IMR-90 (cell line): ENCODE measurements at regions not wholly inside any gene's neighbourhood (a gene's known extent, or its start where the extent isn't known, plus 50 kb on each side); places are given as distances from the start of the nearest gene placed in this dataset.

Experiments
- ATAC-seq: fragments of 200-7000 bp; cut with Tn5 transposase; 2 replicates; pipeline ENCODE4 v1.9.1; 2020; ENCODE audit warnings: low read depth, mild to moderate bottlenecking, moderate library complexity
- BruUV-seq: library from RNA; stranded (reverse); fragments of 400-500 nt; replicated peaks from 2 replicates; lab custom pipeline; 2021; lab: Mats Ljungman, UMichigan
- CTCF ChIA-PET: fragments of 300-600 bp; formaldehyde crosslinking; extraction: SDS; loops from one replicate; lab custom pipeline; 2021; ENCODE audit warnings: antibody characterized with exemption; lab: Yijun Ruan, JAX
- POLR2A ChIA-PET: fragments of 300-600 bp; sonication (Branson Sonifier 250); formaldehyde crosslinking; loops from one replicate; lab custom pipeline; 2022; ENCODE audit warnings: antibody characterized with exemption; ENCODE audit not compliant: unreplicated experiment; lab: Charles Lee
- DNase-seq: peaks from one replicate; pipeline ENCODE4 v3.0.0; 2013
- H2AFZ ChIP-seq: replicated peaks from 2 replicates; pipeline ENCODE3; 2013; ENCODE audit warnings: low read length, mild to moderate bottlenecking; ENCODE audit not compliant: poor library complexity
- H2AK5ac ChIP-seq: 2 replicates; pipeline ENCODE4 v1.6.1; 2013; ENCODE audit warnings: low read depth, low read length, inconsistent platforms
- H2AK9ac ChIP-seq: replicated peaks from 2 replicates; pipeline ENCODE3; 2013; ENCODE audit warnings: mild to moderate bottlenecking, low read depth, low read length, moderate library complexity; ENCODE audit not compliant: poor library complexity
- H2BK120ac ChIP-seq: 2 replicates; pipeline ENCODE4 v1.6.1; 2013; ENCODE audit warnings: low read depth, low read length, inconsistent platforms
- H2BK15ac ChIP-seq: 3 replicates; pipeline ENCODE4 v1.6.1; 2013; ENCODE audit warnings: low read depth, low read length, inconsistent platforms
- H2BK20ac ChIP-seq: 2 replicates; pipeline ENCODE4 v1.6.1; 2013; ENCODE audit warnings: low read depth, mild to moderate bottlenecking, inconsistent platforms, low read length, moderate library complexity
- H2BK5ac ChIP-seq: 2 replicates; pipeline ENCODE4 v1.6.1; 2013; ENCODE audit warnings: mild to moderate bottlenecking, low read depth, low read length, inconsistent platforms; ENCODE audit not compliant: poor library complexity, severe bottlenecking
- H3K14ac ChIP-seq: replicated peaks from 2 replicates; pipeline ENCODE4 v1.6.1; 2013; ENCODE audit warnings: low read depth, low read length, inconsistent platforms
- H3K18ac ChIP-seq: 2 replicates; pipeline ENCODE4 v1.6.1; 2013; ENCODE audit warnings: low read depth, low read length, control low read depth
- H3K23ac ChIP-seq: 2 replicates; pipeline ENCODE4 v1.6.1; 2013; ENCODE audit warnings: low read depth, low read length, inconsistent platforms
- H3K27ac ChIP-seq: 2 replicates; pipeline ENCODE4 v1.5.1; 2013; ENCODE audit warnings: mild to moderate bottlenecking, control low read depth, low read length; ENCODE audit not compliant: insufficient read depth
- H3K27me3 ChIP-seq: 2 replicates; pipeline ENCODE4 v1.6.1; 2013; ENCODE audit warnings: low read length; ENCODE audit not compliant: control insufficient read depth, insufficient read depth
- H3K36me3 ChIP-seq: 2 replicates; pipeline ENCODE4 v1.6.1; 2013; ENCODE audit warnings: low read length, mixed read lengths; ENCODE audit not compliant: control insufficient read depth, insufficient read depth
- H3K4ac ChIP-seq: 2 replicates; pipeline ENCODE4 v1.6.1; 2013; ENCODE audit warnings: low read depth, low read length, inconsistent platforms
- H3K4me1 ChIP-seq: 2 replicates; pipeline ENCODE4 v1.6.1; 2013; ENCODE audit warnings: low read length, mixed read lengths; ENCODE audit not compliant: control insufficient read depth, insufficient read depth
- H3K4me2 ChIP-seq: 2 replicates; pipeline ENCODE4 v1.6.1; 2013; ENCODE audit warnings: low read depth, mild to moderate bottlenecking, control low read depth, low read length, moderate library complexity
- H3K4me3 ChIP-seq: 2 replicates; pipeline ENCODE4 v1.5.1; 2013; ENCODE audit warnings: low read depth, mild to moderate bottlenecking, control low read depth, low read length, moderate library complexity; ENCODE audit not compliant: insufficient read depth
- H3K56ac ChIP-seq: 2 replicates; pipeline ENCODE4 v1.6.1; 2013; ENCODE audit warnings: low read length, inconsistent platforms; ENCODE audit not compliant: insufficient read depth; ENCODE audit errors: extremely low read depth
- H3K79me1 ChIP-seq, 2 experiments: 2 replicates each; pipeline ENCODE4 v1.6.1; 2013; ENCODE audit warnings: low read length in 2 of 2, inconsistent platforms in 1 of 2, low read depth in 1 of 2
- H3K9ac ChIP-seq: 2 replicates; pipeline ENCODE4 v1.6.1; 2013; ENCODE audit warnings: low read depth, low read length, control low read depth
- H3K9me1 ChIP-seq: 2 replicates; pipeline ENCODE4 v1.6.1; 2013; ENCODE audit warnings: low read length, inconsistent platforms; ENCODE audit not compliant: insufficient read depth
- H3K9me3 ChIP-seq: 2 replicates; pipeline ENCODE4 v1.6.1; 2013; ENCODE audit warnings: low read length; ENCODE audit not compliant: control insufficient read depth, insufficient read depth
- H4K20me1 ChIP-seq: 2 replicates; pipeline ENCODE4 v1.6.1; 2013; ENCODE audit warnings: low read length, inconsistent platforms; ENCODE audit not compliant: insufficient read depth
- H4K5ac ChIP-seq: 2 replicates; pipeline ENCODE4 v1.6.1; 2013; ENCODE audit warnings: mild to moderate bottlenecking, low read depth, low read length, control low read depth
- H4K8ac ChIP-seq, 2 experiments: 2 replicates each; pipeline ENCODE4 v1.6.1; 2013; ENCODE audit warnings: low read depth in 2 of 2, low read length in 2 of 2, control low read depth in 1 of 2, inconsistent platforms in 1 of 2
- H4K91ac ChIP-seq: 2 replicates; pipeline ENCODE4 v1.6.1; 2013; ENCODE audit warnings: low read depth, low read length, inconsistent platforms; ENCODE audit not compliant: insufficient read depth
- BHLHE40 ChIP-seq: fragments of 150-350 bp; IDR thresholded peaks from 2 replicates; pipeline ENCODE4 v1.6.1; 2016; ENCODE audit warnings: mild to moderate bottlenecking, low read depth, low read length
- MAZ ChIP-seq: IDR thresholded peaks from 2 replicates; pipeline ENCODE4 v1.6.1; 2012; ENCODE audit warnings: low read depth, mild to moderate bottlenecking, low read length, improper control_type of control experiment, moderate library complexity, borderline replicate concordance
- WGBS, 2 experiments: methylation state at CpG; one replicate each; pipeline versions ENCODE4 v1.1.5 to v1.1.7; 2013; ENCODE audit warnings: missing lambda C conversion rate in 2 of 2; ENCODE audit not compliant: insufficient read length in 1 of 2; ENCODE audit errors: extremely low coverage in 2 of 2; 5-methylcytosine and 5-hydroxymethylcytosine counted together
- dilution Hi-C: fragments of 300-500 bp; cut with HindIII; formaldehyde crosslinking; loops from one replicate; pipeline ENCODE4 v1.14.3; 2018; ENCODE audit warnings: low sequenced_read_pairs; ENCODE audit not compliant: unreplicated experiment
- in situ Hi-C: fragments of 300-500 bp; cut with MboI; formaldehyde crosslinking; loops from 3 replicates; pipeline ENCODE4 v1.14.3; 2019; ENCODE audit warnings: low sequenced_read_pairs, inconsistent platforms, mixed read lengths
- intact Hi-C: fragments of 100-400 bp; cut with micrococcal nuclease; formaldehyde crosslinking; loops from 2 replicates; pipeline ENCODE4 v1.10.0; 2022

DNA sequence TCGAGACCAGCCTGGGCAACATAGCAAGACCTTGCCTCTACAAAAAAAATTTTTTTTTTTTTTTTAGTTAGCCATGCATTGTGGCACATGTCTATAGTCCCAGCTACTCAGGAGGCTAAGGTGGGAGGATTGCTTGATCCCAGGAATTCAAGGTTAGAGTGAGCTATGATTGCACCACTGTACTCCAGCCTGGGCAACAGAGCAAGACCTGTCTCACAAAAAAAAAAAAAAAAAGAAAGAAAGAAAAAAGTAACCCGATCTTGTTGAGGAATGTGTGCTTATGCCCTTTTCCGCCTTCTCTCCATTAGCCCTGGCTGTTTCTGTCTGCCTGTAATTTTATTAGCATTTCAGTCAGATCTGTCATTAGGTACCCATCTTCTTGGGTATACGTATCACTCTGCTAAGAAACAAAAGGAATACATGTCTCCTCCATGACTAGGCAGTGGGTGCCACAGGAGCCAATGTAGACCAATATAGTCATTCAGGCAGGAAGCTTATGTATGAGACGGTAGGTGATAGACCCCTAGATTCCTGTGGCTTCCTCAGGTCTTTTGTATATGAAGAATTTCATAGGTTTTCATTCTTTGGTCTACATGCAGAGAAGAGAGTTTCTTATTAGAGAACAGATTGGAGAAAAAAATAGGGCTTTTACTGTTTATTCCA, 59.6 kb upstream of the NPAS1 start:
- peak overlapping the region; percentile 32 for H3K4ac ChIP-seq
- CTCF ChIA-PET = no interaction called here
- in situ Hi-C loops (no loop called here), dilution Hi-C loops (no loop called here), intact Hi-C loops (no loop called here)
- no peak overlapping the region for H3K23ac ChIP-seq
- peaks cover 22% of the 10 kb centered on the region for H3K4me1 ChIP-seq
- no peak overlapping the region for H2AK9ac ChIP-seq
- H3K27ac ChIP-seq = no peak overlapping the region
- no peak overlapping the region for H3K4me2 ChIP-seq
- peaks cover 37 to 74% of the 10 kb centered on the region in 2 experiments for H3K79me1 ChIP-seq
- no peak for DNase-seq
- no TSS peak for BruUV-seq
- no peak overlapping the region; the same call in 1 of the 2 replicates for H3K18ac ChIP-seq
- WGBS, 2 experiments = no CpG with 5 or more reads among the region's 5 CpGs
- no peak overlapping the region for H2BK15ac ChIP-seq
- POLR2A ChIA-PET = interaction anchor here (0.6 kb wide), 2 partner anchors 16 to 107 kb away, joined by 4 to 6 read pairs; no protein-coding TSS in a partner anchor
- peak overlapping the region; percentile 20; the same call in 1 of the 2 replicates for H2AK5ac ChIP-seq
- H4K5ac ChIP-seq = no peak overlapping the region
- no peak overlapping the region for H3K56ac ChIP-seq
- no peak overlapping the region for H4K91ac ChIP-seq
- H4K8ac ChIP-seq = no peak overlapping the region
- H4K20me1 ChIP-seq = peaks cover 11% of the 10 kb centered on the region
- H2AFZ ChIP-seq = no peak overlapping the region
- H3K9ac ChIP-seq = no peak overlapping the region
- peaks cover 32% of the 10 kb centered on the region for H3K9me1 ChIP-seq
- TF ChIP-seq BHLHE40 = no peak
- no peak for TF ChIP-seq MAZ
- H3K36me3 ChIP-seq = no peaks in the 10 kb centered on the region; the same call in 1 of the 2 replicates
- H3K27me3 ChIP-seq = no peaks in the 10 kb centered on the region
- H3K14ac ChIP-seq = no peak overlapping the region
- no peak for ATAC-seq
- no peak overlapping the region for H2BK5ac ChIP-seq
- no peaks in the 10 kb centered on the region for H3K9me3 ChIP-seq
- no peak overlapping the region for H2BK120ac ChIP-seq
- no peak overlapping the region for H3K4me3 ChIP-seq
- H2BK20ac ChIP-seq = no peak overlapping the region
